ENCODE measurements at regions not wholly inside any gene's neighbourhood (a gene's known extent, or its start where the extent isn't known, plus 50 kb on each side); places are given as distances from the start of the nearest gene placed in this dataset.

DNA sequence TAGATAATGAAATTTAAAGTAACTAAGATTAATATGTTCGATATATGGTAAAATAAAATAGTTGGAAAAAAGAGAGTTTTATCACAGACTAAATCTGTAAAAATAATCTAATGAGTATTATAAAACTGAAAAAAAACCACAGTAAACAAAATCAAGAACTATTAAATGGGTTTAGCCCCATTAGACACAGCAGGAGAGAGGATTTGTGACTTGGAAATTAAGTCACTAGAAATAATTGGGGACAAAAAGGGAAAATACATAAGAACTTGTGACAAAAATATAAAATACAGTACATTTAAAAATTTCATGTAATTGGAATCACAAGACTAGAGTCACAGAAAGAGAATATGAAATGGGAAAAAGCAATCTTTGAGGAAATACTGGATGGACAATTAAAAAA lies 1114.6 kb upstream of the KLHL29 start:
- no peaks in the 10 kb centered on the region for H3K4me1 ChIP-seq
- ChIA-PET CTCF (no interaction called here), POLR2A (no interaction called here)
- Mint-ChIP-seq H3K4me3 (ENCODE audit: unreplicated experiment) (no peak overlapping the region), H3K4me1 (ENCODE audit: low read depth, unreplicated experiment) (no peaks in the 10 kb centered on the region), H3K9me3 (ENCODE audit: unreplicated experiment) (peaks cover 21% of the 10 kb centered on the region), H3K36me3 (ENCODE audit: insufficient read depth, unreplicated experiment) (no peaks in the 10 kb centered on the region), H3K27ac (ENCODE audit: unreplicated experiment) (no peak overlapping the region), H3K27me3 (ENCODE audit: insufficient read depth, unreplicated experiment) (no peaks in the 10 kb centered on the region)
- H3K4me3 ChIP-seq (ENCODE audit: low read depth, low read length), result no peak overlapping the region
- no peaks in the 10 kb centered on the region for H3K36me3 ChIP-seq (ENCODE audit: control insufficient read depth, insufficient read depth, low read length)
- no peaks in the 10 kb centered on the region for H3K27me3 ChIP-seq (replicated peaks; ENCODE audit: control insufficient read depth, insufficient read depth, low read length)
- no TSS peak for BruUV-seq (replicated peaks)
- TF ChIP-seq, protein P1, sequence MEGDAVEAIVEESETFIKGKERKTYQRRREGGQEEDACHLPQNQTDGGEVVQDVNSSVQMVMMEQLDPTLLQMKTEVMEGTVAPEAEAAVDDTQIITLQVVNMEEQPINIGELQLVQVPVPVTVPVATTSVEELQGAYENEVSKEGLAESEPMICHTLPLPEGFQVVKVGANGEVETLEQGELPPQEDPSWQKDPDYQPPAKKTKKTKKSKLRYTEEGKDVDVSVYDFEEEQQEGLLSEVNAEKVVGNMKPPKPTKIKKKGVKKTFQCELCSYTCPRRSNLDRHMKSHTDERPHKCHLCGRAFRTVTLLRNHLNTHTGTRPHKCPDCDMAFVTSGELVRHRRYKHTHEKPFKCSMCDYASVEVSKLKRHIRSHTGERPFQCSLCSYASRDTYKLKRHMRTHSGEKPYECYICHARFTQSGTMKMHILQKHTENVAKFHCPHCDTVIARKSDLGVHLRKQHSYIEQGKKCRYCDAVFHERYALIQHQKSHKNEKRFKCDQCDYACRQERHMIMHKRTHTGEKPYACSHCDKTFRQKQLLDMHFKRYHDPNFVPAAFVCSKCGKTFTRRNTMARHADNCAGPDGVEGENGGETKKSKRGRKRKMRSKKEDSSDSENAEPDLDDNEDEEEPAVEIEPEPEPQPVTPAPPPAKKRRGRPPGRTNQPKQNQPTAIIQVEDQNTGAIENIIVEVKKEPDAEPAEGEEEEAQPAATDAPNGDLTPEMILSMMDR (IDR thresholded peaks at IDR 0.05; ENCODE audit: insufficient read depth in 1 of 2, low read depth in 1 of 2, low read length in 1 of 2, severe bottlenecking in 1 of 2, unreplicated experiment in 1 of 2), result no peak
- H3K9me3 ChIP-seq, result peaks cover 5% of the 10 kb centered on the region
- intact Hi-C loops (cut with micrococcal nuclease; ENCODE audit: unreplicated experiment), result no loop called here
- no peak for DNase-seq

DNA sequence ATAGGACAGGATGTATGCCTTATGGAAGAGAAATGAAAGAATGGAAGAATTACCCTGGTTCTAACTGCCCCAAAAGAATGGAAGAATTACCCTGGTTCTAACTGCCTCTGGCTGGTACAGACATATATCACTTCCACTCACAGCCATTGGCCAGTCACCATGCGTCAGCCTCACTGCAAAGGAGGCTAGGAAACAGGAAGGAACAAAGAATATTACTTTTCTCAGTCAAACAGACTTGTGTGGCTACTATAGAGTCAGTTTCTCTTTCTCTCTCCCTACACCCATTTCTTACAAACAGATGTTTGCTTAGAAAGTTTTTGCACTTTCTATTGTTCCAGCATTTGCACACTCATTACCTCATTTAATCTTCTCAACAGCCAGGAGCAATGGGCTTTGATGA lies 1111.1 kb upstream of the KLHL29 start:
- Histone ChIP-seq H3K9me3 (peaks cover 5% of the 10 kb centered on the region), H3K4me3 (ENCODE audit: low read depth, low read length) (no peak overlapping the region), H3K4me1 (no peaks in the 10 kb centered on the region), H3K36me3 (ENCODE audit: control insufficient read depth, insufficient read depth, low read length) (no peaks in the 10 kb centered on the region), H3K27me3 (replicated peaks; ENCODE audit: control insufficient read depth, insufficient read depth, low read length) (no peaks in the 10 kb centered on the region)
- Mint-ChIP-seq H3K27me3 (ENCODE audit: insufficient read depth, unreplicated experiment) (no peaks in the 10 kb centered on the region), H3K4me1 (ENCODE audit: low read depth, unreplicated experiment) (no peaks in the 10 kb centered on the region), H3K4me3 (ENCODE audit: unreplicated experiment) (no peak overlapping the region), H3K36me3 (ENCODE audit: insufficient read depth, unreplicated experiment) (no peaks in the 10 kb centered on the region), H3K27ac (ENCODE audit: unreplicated experiment) (no peak overlapping the region), H3K9me3 (ENCODE audit: unreplicated experiment) (peaks cover 12% of the 10 kb centered on the region)
- POLR2A ChIA-PET, result no interaction called here
- intact Hi-C loops (cut with micrococcal nuclease; ENCODE audit: unreplicated experiment), result no loop called here
- DNase-seq, result no peak
- CTCF ChIA-PET, result no interaction called here
- TF ChIP-seq, protein P1 (IDR thresholded peaks at IDR 0.05; ENCODE audit: insufficient read depth in 1 of 2, low read depth in 1 of 2, low read length in 1 of 2, severe bottlenecking in 1 of 2, unreplicated experiment in 1 of 2), result no peak
- no TSS peak for BruUV-seq (replicated peaks)

DNA sequence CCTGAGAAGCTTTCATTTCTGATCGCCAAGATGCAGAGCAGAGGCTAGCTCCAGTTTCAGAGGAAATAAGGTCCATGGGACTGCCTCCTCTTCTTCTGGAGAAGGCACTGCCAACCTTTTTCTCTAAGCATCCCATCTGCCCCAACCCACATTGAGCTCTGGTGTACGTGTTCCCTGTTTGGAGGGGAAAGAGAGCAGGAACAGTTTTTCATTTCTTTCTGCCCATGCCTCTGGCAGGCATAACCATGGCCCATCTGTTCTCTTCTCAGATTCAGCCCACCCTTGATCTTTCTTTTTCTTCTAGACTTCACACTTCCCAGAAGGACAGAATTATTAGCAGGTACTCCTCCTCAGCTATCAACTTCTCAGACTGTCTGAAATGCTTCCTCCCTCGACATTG lies 1110.3 kb upstream of the KLHL29 start:
- H3K4me3 ChIP-seq (ENCODE audit: low read depth, low read length), result no peak overlapping the region
- H3K27ac Mint-ChIP-seq (ENCODE audit: unreplicated experiment), result no peak overlapping the region
- peaks cover 12% of the 10 kb centered on the region for H3K9me3 Mint-ChIP-seq (ENCODE audit: unreplicated experiment)
- no peak for DNase-seq
- BruUV-seq (replicated peaks), result no TSS peak
- no peaks in the 10 kb centered on the region for H3K4me1 ChIP-seq
- H3K36me3 ChIP-seq (ENCODE audit: control insufficient read depth, insufficient read depth, low read length), result no peaks in the 10 kb centered on the region
- TF ChIP-seq, protein P1 (IDR thresholded peaks at IDR 0.05; ENCODE audit: insufficient read depth in 1 of 2, low read depth in 1 of 2, low read length in 1 of 2, severe bottlenecking in 1 of 2, unreplicated experiment in 1 of 2), result no peak
- ChIA-PET POLR2A (no interaction called here), CTCF (no interaction called here)
- H3K27me3 Mint-ChIP-seq (ENCODE audit: insufficient read depth, unreplicated experiment), result no peaks in the 10 kb centered on the region
- H3K4me1 Mint-ChIP-seq (ENCODE audit: low read depth, unreplicated experiment), result no peaks in the 10 kb centered on the region
- no peaks in the 10 kb centered on the region for H3K36me3 Mint-ChIP-seq (ENCODE audit: insufficient read depth, unreplicated experiment)
- H3K27me3 ChIP-seq (replicated peaks; ENCODE audit: control insufficient read depth, insufficient read depth, low read length), result no peaks in the 10 kb centered on the region
- H3K9me3 ChIP-seq, result peaks cover 5% of the 10 kb centered on the region
- H3K4me3 Mint-ChIP-seq (ENCODE audit: unreplicated experiment), result no peak overlapping the region
- intact Hi-C loops (cut with micrococcal nuclease; ENCODE audit: unreplicated experiment), result no loop called here

Data from Caco-2 (cell line).